Neural cell (in vitro differentiated cells): ENCODE measurements at regions not wholly inside any gene's neighbourhood (a gene's known extent, or its start where the extent isn't known, plus 50 kb on each side); places are given as distances from the start of the nearest gene placed in this dataset.

Experiments used
- EZH2 ChIP-seq: fragments of 200-600, 300-800 bp; shearing (Covaris generic), sonication (generic); IDR thresholded peaks from 2 replicates; pipeline ENCODE4 v1.6.1; 2014; ENCODE audit warnings: antibody characterized with exemption, low read length, borderline replicate concordance, mild to moderate bottlenecking; ENCODE audit not compliant: insufficient read depth, poor library complexity, severe bottlenecking
- REST ChIP-seq: IDR thresholded peaks from 2 replicates; pipeline ENCODE4 v1.6.1; 2012; ENCODE audit warnings: borderline replicate concordance
- SMC3 ChIP-seq: fragments of 450-650 bp; conservative IDR thresholded peaks from 2 replicates; pipeline ENCODE4 v1.6.1; 2014; ENCODE audit warnings: antibody characterized with exemption, mild to moderate bottlenecking, moderate library complexity; ENCODE audit not compliant: poor library complexity
- TAF1 ChIP-seq: IDR thresholded peaks from 2 replicates; pipeline ENCODE4 v1.6.1; 2012; ENCODE audit warnings: low read depth
- TF ChIP-seq, protein P1 (sequence below): fragments of 450-650 bp; IDR thresholded peaks from 2 replicates; pipeline ENCODE4 v1.5.1; 2014; ENCODE audit warnings: antibody characterized with exemption, mild to moderate bottlenecking, moderate library complexity; ENCODE audit not compliant: poor library complexity, severe bottlenecking

DNA sequence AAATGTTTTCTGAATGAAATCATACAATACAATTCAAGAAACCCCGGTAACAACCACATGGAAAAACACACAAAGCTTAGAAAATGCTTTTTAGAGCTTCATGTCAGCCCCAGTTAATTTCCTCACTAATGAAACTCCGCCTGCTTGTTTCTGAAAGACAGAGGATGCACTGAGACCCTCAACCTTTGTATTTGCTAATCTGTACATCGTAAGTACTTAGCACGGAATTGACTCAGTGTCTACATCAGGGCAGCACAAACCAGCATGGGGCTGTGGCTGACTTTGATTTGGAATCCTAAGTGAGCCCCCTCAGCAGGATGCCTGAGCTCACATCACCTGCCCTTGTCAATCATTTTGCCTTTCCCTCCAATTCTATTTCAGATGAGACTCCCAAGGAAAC lies 499.1 kb upstream of the MPDZ start:
- TF ChIP-seq TAF1 (no peak), EZH2 (no peak), REST (peak; percentile 58), SMC3 (no peak)
- TF ChIP-seq, protein P1, sequence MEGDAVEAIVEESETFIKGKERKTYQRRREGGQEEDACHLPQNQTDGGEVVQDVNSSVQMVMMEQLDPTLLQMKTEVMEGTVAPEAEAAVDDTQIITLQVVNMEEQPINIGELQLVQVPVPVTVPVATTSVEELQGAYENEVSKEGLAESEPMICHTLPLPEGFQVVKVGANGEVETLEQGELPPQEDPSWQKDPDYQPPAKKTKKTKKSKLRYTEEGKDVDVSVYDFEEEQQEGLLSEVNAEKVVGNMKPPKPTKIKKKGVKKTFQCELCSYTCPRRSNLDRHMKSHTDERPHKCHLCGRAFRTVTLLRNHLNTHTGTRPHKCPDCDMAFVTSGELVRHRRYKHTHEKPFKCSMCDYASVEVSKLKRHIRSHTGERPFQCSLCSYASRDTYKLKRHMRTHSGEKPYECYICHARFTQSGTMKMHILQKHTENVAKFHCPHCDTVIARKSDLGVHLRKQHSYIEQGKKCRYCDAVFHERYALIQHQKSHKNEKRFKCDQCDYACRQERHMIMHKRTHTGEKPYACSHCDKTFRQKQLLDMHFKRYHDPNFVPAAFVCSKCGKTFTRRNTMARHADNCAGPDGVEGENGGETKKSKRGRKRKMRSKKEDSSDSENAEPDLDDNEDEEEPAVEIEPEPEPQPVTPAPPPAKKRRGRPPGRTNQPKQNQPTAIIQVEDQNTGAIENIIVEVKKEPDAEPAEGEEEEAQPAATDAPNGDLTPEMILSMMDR = no peak
